ENCODE measurements at regions not wholly inside any gene's neighbourhood (a gene's known extent, or its start where the extent isn't known, plus 50 kb on each side); places are given as distances from the start of the nearest gene placed in this dataset.

DNA sequence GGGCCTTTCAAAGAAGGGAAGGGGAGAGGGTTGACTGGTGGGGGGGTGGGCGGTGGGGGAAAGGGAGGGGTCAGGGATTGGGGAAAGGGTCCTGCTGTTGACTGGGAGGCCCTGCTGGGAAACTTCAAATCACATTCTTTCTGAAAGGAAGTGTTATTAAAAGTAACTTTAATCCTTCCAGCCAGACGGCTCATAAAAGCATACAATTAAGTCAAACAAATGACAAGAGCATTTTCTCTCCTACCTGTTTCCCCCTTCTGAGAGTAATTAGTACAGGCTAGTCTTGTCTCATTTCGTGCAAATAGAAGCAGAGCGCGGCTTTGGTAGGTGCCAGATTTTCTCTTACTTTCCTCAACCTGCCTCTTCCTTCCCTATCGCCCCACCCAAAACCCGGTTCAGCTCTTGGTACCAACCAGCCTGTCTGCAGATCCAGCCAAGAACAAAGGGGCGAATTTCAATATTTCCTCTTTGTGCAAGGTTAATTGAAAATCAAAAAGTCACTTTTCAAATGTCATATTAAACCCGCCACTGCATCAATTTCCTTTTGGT lies 2112.6 kb upstream of the PIK3C3 start:
- Histone ChIP-seq H3K36me3 (no peaks in the 10 kb centered on the region), H3K4me1 (ENCODE audit: control insufficient read depth in 1 of 2, low read depth in 2 of 2) (no peaks in the 10 kb centered on the region), H3K4me3 (no peak overlapping the region), H3K27ac (no peak overlapping the region), H3K9me3 (no peaks in the 10 kb centered on the region), H3K27me3 (replicated peaks; ENCODE audit: insufficient read depth) (no peaks in the 10 kb centered on the region)
- ATAC-seq (ENCODE audit: insufficient number of reproducible peaks, low FRiP score, low read depth) (no peak), DNase-seq (ENCODE audit: low spot score) (no peak)
- TF ChIP-seq, protein P1, sequence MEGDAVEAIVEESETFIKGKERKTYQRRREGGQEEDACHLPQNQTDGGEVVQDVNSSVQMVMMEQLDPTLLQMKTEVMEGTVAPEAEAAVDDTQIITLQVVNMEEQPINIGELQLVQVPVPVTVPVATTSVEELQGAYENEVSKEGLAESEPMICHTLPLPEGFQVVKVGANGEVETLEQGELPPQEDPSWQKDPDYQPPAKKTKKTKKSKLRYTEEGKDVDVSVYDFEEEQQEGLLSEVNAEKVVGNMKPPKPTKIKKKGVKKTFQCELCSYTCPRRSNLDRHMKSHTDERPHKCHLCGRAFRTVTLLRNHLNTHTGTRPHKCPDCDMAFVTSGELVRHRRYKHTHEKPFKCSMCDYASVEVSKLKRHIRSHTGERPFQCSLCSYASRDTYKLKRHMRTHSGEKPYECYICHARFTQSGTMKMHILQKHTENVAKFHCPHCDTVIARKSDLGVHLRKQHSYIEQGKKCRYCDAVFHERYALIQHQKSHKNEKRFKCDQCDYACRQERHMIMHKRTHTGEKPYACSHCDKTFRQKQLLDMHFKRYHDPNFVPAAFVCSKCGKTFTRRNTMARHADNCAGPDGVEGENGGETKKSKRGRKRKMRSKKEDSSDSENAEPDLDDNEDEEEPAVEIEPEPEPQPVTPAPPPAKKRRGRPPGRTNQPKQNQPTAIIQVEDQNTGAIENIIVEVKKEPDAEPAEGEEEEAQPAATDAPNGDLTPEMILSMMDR (IDR thresholded peaks at IDR 0.05) = no peak

DNA sequence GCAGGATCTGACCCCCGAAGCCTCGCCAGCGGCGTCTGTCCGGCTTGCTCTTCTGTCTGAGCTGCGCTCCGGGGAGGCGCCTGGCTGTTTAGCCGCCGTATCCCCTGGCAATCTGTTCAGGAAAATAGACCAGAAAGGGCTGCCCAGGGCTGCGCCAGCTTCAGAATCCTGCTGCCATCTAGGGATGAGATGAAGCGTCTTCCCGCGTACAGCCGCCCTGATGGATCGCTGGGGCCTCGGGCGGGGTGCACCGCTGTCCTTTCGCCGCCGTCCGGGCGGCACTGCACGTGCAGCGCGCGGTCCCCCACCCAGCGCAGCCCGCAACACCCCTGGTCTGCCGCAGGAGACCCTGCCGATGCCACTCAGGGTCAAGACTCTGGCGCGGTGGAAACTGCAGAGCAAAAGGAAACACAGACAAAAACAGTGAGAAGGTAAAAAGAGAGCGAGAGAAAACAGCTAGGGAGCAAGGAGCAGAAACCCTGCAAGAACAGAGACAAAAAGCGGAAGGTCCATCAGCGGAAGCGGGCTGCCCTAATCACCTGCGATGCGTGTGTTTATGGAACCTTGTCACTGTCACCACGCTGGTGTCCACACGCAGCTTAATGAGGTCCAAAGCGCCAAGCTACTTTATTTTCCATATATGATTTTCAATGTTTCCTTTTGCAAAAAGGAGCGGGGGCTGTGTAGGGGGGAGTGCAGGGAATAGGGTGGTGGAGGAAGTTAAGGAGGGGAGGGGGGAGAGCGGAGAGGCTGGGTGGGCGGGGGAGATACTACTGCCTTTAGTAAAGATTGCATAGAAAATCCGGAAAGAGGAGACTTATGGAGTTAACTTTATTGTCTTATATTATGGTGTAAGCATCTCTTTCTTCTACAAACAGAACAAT lies 2113.3 kb upstream of the PIK3C3 start:
- ATAC-seq (ENCODE audit: insufficient number of reproducible peaks, low FRiP score, low read depth) = no peak
- TF ChIP-seq, protein P1 (IDR thresholded peaks at IDR 0.05) = no peak
- H3K36me3 ChIP-seq = no peaks in the 10 kb centered on the region
- H3K9me3 ChIP-seq = no peaks in the 10 kb centered on the region
- peak overlapping the region; percentile 54 for H3K4me3 ChIP-seq
- no peaks in the 10 kb centered on the region for H3K4me1 ChIP-seq (ENCODE audit: control insufficient read depth in 1 of 2, low read depth in 2 of 2)
- no peak for DNase-seq (ENCODE audit: low spot score)
- H3K27ac ChIP-seq = no peak overlapping the region
- H3K27me3 ChIP-seq (replicated peaks; ENCODE audit: insufficient read depth) = no peaks in the 10 kb centered on the region

DNA sequence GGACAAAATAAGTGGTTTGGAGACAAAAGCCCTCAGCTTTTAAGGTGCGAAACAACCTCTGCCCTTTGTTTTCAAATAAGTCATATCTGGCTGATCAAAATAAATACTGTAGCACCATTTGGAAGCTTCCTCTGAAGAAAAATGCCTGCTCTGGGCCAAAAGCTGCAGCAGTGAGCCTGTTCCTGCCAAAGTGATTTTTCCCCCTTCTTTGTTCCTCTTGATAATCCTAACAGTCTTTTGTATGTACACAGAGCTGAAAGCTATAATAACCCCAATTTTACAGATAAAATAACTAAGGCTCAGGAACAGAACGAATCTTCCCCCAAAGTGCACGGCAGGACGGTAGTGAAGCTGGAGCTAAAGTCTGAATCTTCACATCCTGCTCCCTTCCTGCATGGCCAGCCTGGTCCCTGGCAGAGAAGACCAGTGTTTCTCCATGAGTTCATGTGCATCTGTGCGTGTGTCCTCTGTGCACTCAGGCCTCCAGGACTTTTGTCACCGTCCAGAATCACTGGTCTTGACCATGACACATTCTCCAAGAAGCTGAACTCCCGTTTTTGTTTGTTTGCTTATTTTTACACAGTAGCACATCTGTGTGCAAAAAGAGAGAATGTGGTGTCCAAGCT lies 2114.1 kb upstream of the PIK3C3 start:
- DNase-seq (ENCODE audit: low spot score) = no peak
- TF ChIP-seq, protein P1 (IDR thresholded peaks at IDR 0.05) = no peak
- ATAC-seq (ENCODE audit: insufficient number of reproducible peaks, low FRiP score, low read depth) = no peak
- H3K36me3 ChIP-seq = no peaks in the 10 kb centered on the region
- no peaks in the 10 kb centered on the region for H3K9me3 ChIP-seq
- no peaks in the 10 kb centered on the region for H3K27me3 ChIP-seq (replicated peaks; ENCODE audit: insufficient read depth)
- no peak overlapping the region for H3K4me3 ChIP-seq
- H3K4me1 ChIP-seq (ENCODE audit: control insufficient read depth in 1 of 2, low read depth in 2 of 2) = no peaks in the 10 kb centered on the region
- no peak overlapping the region for H3K27ac ChIP-seq

DNA sequence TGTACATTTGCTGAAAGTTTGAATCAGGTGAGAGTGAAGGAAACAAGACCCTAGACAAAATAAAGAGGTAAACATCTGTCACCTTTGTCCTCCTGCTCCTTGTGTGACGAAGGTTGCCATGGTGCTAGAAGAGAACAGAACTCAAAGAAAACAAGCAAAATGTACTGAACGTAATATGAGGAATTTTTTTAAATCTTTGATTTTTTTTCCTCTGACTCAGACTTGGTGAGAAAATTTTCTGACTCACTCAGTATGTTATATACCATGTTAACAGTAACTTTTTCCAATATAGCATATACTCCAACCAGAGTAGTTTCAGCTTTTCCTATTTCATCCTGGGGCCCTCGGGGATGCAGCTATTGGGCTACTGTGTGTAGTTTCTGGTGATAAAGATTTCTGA lies 2114.6 kb upstream of the PIK3C3 start:
- no peak for ATAC-seq (ENCODE audit: insufficient number of reproducible peaks, low FRiP score, low read depth)
- Histone ChIP-seq H3K4me1 (ENCODE audit: control insufficient read depth in 1 of 2, low read depth in 2 of 2) (no peaks in the 10 kb centered on the region), H3K9me3 (no peaks in the 10 kb centered on the region)

DNA sequence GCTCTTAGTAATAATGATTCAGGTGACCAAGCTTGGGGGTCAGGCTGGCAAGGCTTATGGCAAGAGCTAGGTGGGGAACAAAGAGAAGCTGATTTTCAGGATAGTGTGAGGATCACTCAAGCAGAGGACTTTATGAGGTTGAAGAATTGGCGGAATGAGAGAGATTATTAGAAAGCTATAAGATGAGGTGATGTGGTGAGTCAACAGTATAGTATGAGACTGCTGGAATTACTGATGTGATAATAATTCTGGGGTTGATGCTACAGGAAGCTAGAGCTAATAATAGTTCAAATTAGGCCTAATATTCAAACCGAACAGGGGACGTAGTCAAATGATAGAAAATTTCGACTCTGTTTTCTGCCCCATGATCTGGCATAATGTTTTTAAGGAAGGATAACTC lies 2115.3 kb upstream of the PIK3C3 start:
- Histone ChIP-seq H3K4me1 (ENCODE audit: control insufficient read depth in 1 of 2, low read depth in 2 of 2) (no peaks in the 10 kb centered on the region), H3K4me3 (no peak overlapping the region), H3K36me3 (no peaks in the 10 kb centered on the region), H3K27me3 (replicated peaks; ENCODE audit: insufficient read depth) (no peaks in the 10 kb centered on the region), H3K27ac (no peak overlapping the region), H3K9me3 (no peaks in the 10 kb centered on the region)
- ATAC-seq (ENCODE audit: insufficient number of reproducible peaks, low FRiP score, low read depth) = no peak
- TF ChIP-seq, protein P1 (IDR thresholded peaks at IDR 0.05) = no peak
- DNase-seq (ENCODE audit: low spot score) = no peak

More for the DNA sequence above, 2114.6 kb upstream of the PIK3C3 start:
- H3K4me3 ChIP-seq = no peak overlapping the region
- H3K36me3 ChIP-seq = no peaks in the 10 kb centered on the region
- no peak for DNase-seq (ENCODE audit: low spot score)
- no peaks in the 10 kb centered on the region for H3K27me3 ChIP-seq (replicated peaks; ENCODE audit: insufficient read depth)
- no peak overlapping the region for H3K27ac ChIP-seq
- TF ChIP-seq, protein P1 (IDR thresholded peaks at IDR 0.05) = no peak
